ENCODE measurements at regions not wholly inside any gene's neighbourhood (a gene's known extent, or its start where the extent isn't known, plus 50 kb on each side); places are given as distances from the start of the nearest gene placed in this dataset.

DNA sequence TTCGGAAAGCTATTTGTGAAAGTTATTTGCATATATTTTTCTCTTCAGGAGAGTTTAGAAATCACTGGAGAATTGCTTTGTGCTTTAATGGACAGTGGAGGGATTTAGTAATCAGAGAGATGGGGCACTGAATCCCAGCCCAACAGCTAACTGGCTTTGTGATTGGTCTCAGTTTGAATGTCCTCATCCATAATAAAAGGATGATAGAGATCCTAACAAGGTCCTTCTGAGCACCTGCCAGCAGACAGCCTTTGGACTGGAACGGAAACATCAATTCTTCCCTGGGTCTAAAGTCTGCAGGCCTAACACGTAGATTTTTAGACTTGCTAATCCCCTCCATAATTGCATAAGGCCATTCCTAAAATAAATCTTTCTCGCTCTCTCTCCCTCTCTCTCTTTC is 112.0 kb upstream of the ADAMTS5 start:
- Histone ChIP-seq H3K4me1 (ENCODE audit: control insufficient read depth in 3 of 3, insufficient read depth in 3 of 3, low read length in 3 of 3) (no peaks in the 10 kb centered on the region), H3K9me3 (ENCODE audit: control insufficient read depth in 3 of 3, low read length in 3 of 3) (no peaks in the 10 kb centered on the region), H3K36me3 (ENCODE audit: control insufficient read depth in 3 of 3, insufficient read depth in 3 of 3, low read length in 3 of 3) (no peaks in the 10 kb centered on the region), H3K27me3 (ENCODE audit: control insufficient read depth in 3 of 3, insufficient read depth in 3 of 3, low read length in 3 of 3) (no peaks in the 10 kb centered on the region), H3K9ac (ENCODE audit: low read depth in 1 of 3, low read length in 3 of 3) (no peak overlapping the region), H3K27ac (ENCODE audit: low read depth, low read length) (no peak overlapping the region), H3K4me3 (ENCODE audit: low read length in 3 of 3) (no peak overlapping the region)

DNA sequence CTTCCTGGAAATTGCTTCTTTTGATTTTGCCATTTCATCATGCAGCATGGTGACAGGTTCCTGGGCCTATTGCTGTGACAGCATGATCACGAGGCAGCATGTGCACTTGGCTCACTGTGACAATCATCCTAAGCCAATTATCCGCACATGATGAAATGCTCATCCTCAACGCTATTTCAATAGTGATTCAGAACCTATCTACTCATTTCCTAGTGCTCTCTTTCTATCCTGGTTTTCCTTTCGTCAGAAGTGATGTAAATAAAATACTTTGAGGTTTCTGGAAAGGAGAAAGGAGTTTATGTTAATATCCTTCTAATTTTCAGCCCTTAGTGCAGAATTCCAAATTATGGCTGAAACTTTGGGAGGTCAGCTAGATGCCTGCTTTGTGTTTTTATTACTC is 110.6 kb upstream of the ADAMTS5 start:
- H3K27me3 ChIP-seq (ENCODE audit: control insufficient read depth in 3 of 3, insufficient read depth in 3 of 3, low read length in 3 of 3), result no peaks in the 10 kb centered on the region
- H3K9me3 ChIP-seq (ENCODE audit: control insufficient read depth in 3 of 3, low read length in 3 of 3), result no peaks in the 10 kb centered on the region
- H3K27ac ChIP-seq (ENCODE audit: low read depth, low read length), result no peak overlapping the region
- no peaks in the 10 kb centered on the region for H3K36me3 ChIP-seq (ENCODE audit: control insufficient read depth in 3 of 3, insufficient read depth in 3 of 3, low read length in 3 of 3)
- no peak overlapping the region for H3K9ac ChIP-seq (ENCODE audit: low read depth in 1 of 3, low read length in 3 of 3)
- no peaks in the 10 kb centered on the region for H3K4me1 ChIP-seq (ENCODE audit: control insufficient read depth in 3 of 3, insufficient read depth in 3 of 3, low read length in 3 of 3)
- H3K4me3 ChIP-seq (ENCODE audit: low read length in 3 of 3), result no peak overlapping the region

DNA sequence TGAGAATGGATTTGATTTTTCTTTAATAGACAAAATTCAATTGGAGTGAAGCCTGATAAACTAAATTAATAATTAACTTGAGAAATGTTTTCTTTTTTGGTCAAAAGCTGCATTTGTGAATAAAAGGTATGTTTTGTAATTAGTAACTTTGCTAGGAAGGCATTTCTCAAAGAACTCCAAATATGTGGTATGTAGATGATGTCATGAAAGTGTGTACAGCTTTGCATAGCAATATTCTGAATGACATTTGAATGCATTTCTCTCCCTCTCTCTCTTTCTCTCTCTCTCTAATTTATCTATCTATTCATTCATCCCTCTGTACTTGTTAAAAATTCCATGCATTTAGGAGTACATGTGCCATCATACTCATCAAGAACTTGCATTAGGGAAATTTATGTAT is 109.1 kb upstream of the ADAMTS5 start:
- Histone ChIP-seq H3K9me3 (ENCODE audit: control insufficient read depth in 3 of 3, low read length in 3 of 3) (no peaks in the 10 kb centered on the region), H3K27me3 (ENCODE audit: control insufficient read depth in 3 of 3, insufficient read depth in 3 of 3, low read length in 3 of 3) (no peaks in the 10 kb centered on the region), H3K36me3 (ENCODE audit: control insufficient read depth in 3 of 3, insufficient read depth in 3 of 3, low read length in 3 of 3) (no peaks in the 10 kb centered on the region), H3K27ac (ENCODE audit: low read depth, low read length) (no peak overlapping the region), H3K4me3 (ENCODE audit: low read length in 3 of 3) (no peak overlapping the region), H3K4me1 (ENCODE audit: control insufficient read depth in 3 of 3, insufficient read depth in 3 of 3, low read length in 3 of 3) (no peaks in the 10 kb centered on the region), H3K9ac (ENCODE audit: low read depth in 1 of 3, low read length in 3 of 3) (no peak overlapping the region)

DNA sequence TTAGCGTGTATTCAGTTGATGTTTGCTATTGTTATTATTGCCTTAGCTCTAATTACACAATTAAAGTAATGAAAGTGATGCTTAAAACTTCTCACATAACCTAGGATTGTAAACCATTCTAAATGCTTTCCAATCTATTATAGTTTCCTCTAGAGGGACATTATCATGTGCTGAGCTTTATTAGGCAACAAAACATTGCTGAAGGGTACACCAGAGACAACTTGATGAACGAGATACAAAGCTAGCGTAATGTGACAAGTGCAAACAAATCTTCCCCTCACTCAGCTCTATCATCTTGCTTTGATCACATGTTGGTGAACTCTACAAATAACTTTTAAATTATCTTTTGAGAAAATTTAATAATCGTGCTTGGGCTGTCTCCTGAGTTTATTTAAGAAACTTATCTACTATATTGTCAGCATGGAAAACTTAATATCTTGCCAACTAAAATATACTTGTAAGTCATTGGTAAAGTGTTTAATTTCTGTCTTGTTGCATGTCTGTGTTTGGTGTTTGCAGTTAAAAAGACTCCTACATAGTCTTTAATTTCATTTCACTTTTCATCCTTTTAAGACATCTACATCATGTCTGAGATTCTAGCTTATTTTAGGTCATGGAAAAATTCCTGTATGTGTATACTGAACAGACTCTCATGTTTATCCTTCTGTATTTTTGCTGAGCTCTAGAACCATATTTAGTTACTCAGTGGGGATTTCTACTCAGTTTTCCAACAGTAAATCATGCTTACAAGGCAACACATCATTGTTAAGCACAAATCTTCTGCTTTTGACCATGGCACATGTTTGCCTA is 104.2 kb upstream of the ADAMTS5 start:
- Histone ChIP-seq H3K27ac (ENCODE audit: low read depth, low read length) (no peak overlapping the region), H3K9me3 (ENCODE audit: control insufficient read depth in 3 of 3, low read length in 3 of 3) (no peaks in the 10 kb centered on the region), H3K27me3 (ENCODE audit: control insufficient read depth in 3 of 3, insufficient read depth in 3 of 3, low read length in 3 of 3) (no peaks in the 10 kb centered on the region), H3K4me1 (ENCODE audit: control insufficient read depth in 3 of 3, insufficient read depth in 3 of 3, low read length in 3 of 3) (no peaks in the 10 kb centered on the region), H3K9ac (ENCODE audit: low read depth in 1 of 3, low read length in 3 of 3) (no peak overlapping the region), H3K4me3 (ENCODE audit: low read length in 3 of 3) (no peak overlapping the region), H3K36me3 (ENCODE audit: control insufficient read depth in 3 of 3, insufficient read depth in 3 of 3, low read length in 3 of 3) (no peaks in the 10 kb centered on the region)

DNA sequence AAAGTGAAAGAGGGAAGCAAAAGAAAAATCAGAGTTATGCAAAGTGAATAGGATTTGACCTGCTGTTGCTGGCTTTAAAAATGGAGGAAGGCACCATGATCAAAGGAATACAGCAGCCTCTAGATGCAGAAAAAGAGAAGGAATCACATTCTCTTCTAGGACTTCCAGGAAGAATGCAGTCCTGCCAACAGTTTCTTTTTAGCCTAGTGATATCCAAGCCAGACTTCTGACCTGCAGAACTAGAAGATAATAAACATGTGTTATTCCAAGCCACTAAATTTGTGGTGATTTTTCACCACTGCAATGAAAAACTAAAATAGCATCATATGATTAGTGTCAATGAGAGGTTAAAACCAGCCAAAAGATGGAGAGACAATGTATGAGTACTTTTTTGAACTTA is 101.9 kb upstream of the ADAMTS5 start:
- Histone ChIP-seq H3K27me3 (ENCODE audit: control insufficient read depth in 3 of 3, insufficient read depth in 3 of 3, low read length in 3 of 3) (no peaks in the 10 kb centered on the region), H3K27ac (ENCODE audit: low read depth, low read length) (no peak overlapping the region), H3K4me3 (ENCODE audit: low read length in 3 of 3) (no peak overlapping the region), H3K9me3 (ENCODE audit: control insufficient read depth in 3 of 3, low read length in 3 of 3) (no peaks in the 10 kb centered on the region), H3K4me1 (ENCODE audit: control insufficient read depth in 3 of 3, insufficient read depth in 3 of 3, low read length in 3 of 3) (no peaks in the 10 kb centered on the region), H3K9ac (ENCODE audit: low read depth in 1 of 3, low read length in 3 of 3) (no peak overlapping the region), H3K36me3 (ENCODE audit: control insufficient read depth in 3 of 3, insufficient read depth in 3 of 3, low read length in 3 of 3) (no peaks in the 10 kb centered on the region)

DNA sequence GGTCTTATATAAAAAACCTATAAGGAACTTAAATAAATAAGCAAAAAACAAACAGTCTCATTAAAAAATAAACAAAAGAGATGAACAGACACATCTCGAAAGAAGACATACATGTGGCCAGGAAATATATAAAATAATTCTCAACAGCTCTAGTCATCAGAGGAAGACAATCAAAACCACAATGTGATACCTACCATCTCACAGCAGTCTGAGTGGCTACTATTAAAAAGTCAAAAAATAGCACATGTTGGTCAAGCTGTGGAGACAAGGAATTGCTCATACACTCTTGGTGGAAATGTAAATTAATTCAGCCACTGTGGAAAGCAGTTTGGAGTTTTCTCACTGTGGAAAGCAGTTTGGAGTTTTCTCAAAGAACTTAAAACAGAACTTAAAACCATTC is 100.3 kb upstream of the ADAMTS5 start:
- Histone ChIP-seq H3K36me3 (ENCODE audit: control insufficient read depth in 3 of 3, insufficient read depth in 3 of 3, low read length in 3 of 3) (no peaks in the 10 kb centered on the region), H3K9ac (ENCODE audit: low read depth in 1 of 3, low read length in 3 of 3) (no peak overlapping the region), H3K4me1 (ENCODE audit: control insufficient read depth in 3 of 3, insufficient read depth in 3 of 3, low read length in 3 of 3) (peaks cover 0 to 3% (median 0%) of the 10 kb centered on the region in 3 donors), H3K27ac (ENCODE audit: low read depth, low read length) (no peak overlapping the region), H3K4me3 (ENCODE audit: low read length in 3 of 3) (no peak overlapping the region), H3K9me3 (ENCODE audit: control insufficient read depth in 3 of 3, low read length in 3 of 3) (no peaks in the 10 kb centered on the region), H3K27me3 (ENCODE audit: control insufficient read depth in 3 of 3, insufficient read depth in 3 of 3, low read length in 3 of 3) (no peaks in the 10 kb centered on the region)

DNA sequence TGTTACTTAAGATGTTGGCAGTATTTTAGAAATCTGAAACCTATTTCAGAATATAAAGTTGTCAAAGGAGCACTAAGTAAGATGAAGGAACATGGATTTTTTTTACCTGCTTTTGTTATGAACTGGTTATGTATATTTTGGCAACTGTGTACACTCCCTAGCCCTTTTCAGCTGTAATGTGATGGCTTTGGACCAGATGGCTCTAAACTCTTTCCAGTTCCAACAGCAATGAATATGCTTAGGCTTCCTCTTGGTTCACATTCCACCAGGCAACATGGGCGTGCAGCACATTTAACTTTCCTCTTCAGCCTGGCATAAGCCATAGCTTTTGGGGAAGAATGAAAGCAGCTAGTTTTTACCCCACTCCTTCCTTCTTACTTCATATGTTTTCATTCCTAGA is 95.6 kb upstream of the ADAMTS5 start:
- H3K27me3 ChIP-seq (ENCODE audit: control insufficient read depth in 3 of 3, insufficient read depth in 3 of 3, low read length in 3 of 3), result no peaks in the 10 kb centered on the region
- H3K9me3 ChIP-seq (ENCODE audit: control insufficient read depth in 3 of 3, low read length in 3 of 3), result no peaks in the 10 kb centered on the region
- H3K4me3 ChIP-seq (ENCODE audit: low read length in 3 of 3), result no peak overlapping the region
- H3K27ac ChIP-seq (ENCODE audit: low read depth, low read length), result no peak overlapping the region
- H3K4me1 ChIP-seq (ENCODE audit: control insufficient read depth in 3 of 3, insufficient read depth in 3 of 3, low read length in 3 of 3), result peaks cover 0 to 5% (median 0%) of the 10 kb centered on the region in 3 donors
- H3K9ac ChIP-seq (ENCODE audit: low read depth in 1 of 3, low read length in 3 of 3), result no peak overlapping the region
- no peaks in the 10 kb centered on the region for H3K36me3 ChIP-seq (ENCODE audit: control insufficient read depth in 3 of 3, insufficient read depth in 3 of 3, low read length in 3 of 3)

DNA sequence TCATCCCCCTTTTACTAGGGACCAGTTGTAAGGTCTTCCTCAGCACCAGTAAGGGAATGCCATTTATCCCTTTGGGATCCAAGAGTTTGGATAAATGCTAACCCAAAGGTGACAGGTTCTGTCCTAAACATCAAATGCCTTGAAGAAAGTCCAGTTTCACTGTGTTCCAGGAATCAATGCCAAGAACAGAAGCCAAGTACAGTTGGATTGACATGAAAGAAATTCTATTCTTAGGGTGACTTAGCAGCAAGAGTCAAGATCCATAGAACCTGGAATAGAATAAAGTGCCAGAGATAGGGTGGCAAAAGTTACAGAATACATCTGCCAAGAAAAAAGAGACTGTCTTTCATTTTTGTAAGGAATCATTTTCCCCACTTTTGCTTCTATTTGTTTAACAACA is 94.9 kb upstream of the ADAMTS5 start:
- Histone ChIP-seq H3K36me3 (ENCODE audit: control insufficient read depth in 3 of 3, insufficient read depth in 3 of 3, low read length in 3 of 3) (no peaks in the 10 kb centered on the region), H3K4me3 (ENCODE audit: low read length in 3 of 3) (no peak overlapping the region), H3K27me3 (ENCODE audit: control insufficient read depth in 3 of 3, insufficient read depth in 3 of 3, low read length in 3 of 3) (no peaks in the 10 kb centered on the region), H3K9me3 (ENCODE audit: control insufficient read depth in 3 of 3, low read length in 3 of 3) (no peaks in the 10 kb centered on the region), H3K4me1 (ENCODE audit: control insufficient read depth in 3 of 3, insufficient read depth in 3 of 3, low read length in 3 of 3) (peaks cover 0 to 5% (median 0%) of the 10 kb centered on the region in 3 donors), H3K27ac (ENCODE audit: low read depth, low read length) (no peak overlapping the region), H3K9ac (ENCODE audit: low read depth in 1 of 3, low read length in 3 of 3) (no peak overlapping the region)

DNA sequence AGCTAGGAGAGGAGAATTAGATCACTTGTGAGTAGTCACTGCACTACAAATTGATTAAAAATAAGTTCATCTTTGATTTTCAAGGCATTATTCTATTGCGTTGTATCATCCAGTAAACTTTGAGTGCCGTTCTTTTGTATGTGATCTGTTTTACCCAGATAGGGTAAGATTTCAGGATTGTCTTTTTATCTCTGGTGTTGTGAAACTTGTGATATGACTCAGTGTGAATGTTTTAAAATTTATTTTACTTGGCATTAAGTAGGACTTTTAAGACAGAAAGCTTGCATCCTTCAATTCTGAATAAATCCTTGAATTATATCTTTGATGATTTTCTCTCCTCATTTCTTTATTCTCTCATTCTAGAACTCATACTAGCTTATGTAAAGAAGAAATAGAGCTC is 93.3 kb upstream of the ADAMTS5 start:
- Histone ChIP-seq H3K4me3 (ENCODE audit: low read length in 3 of 3) (no peak overlapping the region), H3K27ac (ENCODE audit: low read depth, low read length) (no peak overlapping the region), H3K36me3 (ENCODE audit: control insufficient read depth in 3 of 3, insufficient read depth in 3 of 3, low read length in 3 of 3) (no peaks in the 10 kb centered on the region), H3K9ac (ENCODE audit: low read depth in 1 of 3, low read length in 3 of 3) (no peak overlapping the region), H3K27me3 (ENCODE audit: control insufficient read depth in 3 of 3, insufficient read depth in 3 of 3, low read length in 3 of 3) (no peaks in the 10 kb centered on the region), H3K9me3 (ENCODE audit: control insufficient read depth in 3 of 3, low read length in 3 of 3) (no peaks in the 10 kb centered on the region), H3K4me1 (ENCODE audit: control insufficient read depth in 3 of 3, insufficient read depth in 3 of 3, low read length in 3 of 3) (peaks cover 0 to 5% (median 0%) of the 10 kb centered on the region in 3 donors)

DNA sequence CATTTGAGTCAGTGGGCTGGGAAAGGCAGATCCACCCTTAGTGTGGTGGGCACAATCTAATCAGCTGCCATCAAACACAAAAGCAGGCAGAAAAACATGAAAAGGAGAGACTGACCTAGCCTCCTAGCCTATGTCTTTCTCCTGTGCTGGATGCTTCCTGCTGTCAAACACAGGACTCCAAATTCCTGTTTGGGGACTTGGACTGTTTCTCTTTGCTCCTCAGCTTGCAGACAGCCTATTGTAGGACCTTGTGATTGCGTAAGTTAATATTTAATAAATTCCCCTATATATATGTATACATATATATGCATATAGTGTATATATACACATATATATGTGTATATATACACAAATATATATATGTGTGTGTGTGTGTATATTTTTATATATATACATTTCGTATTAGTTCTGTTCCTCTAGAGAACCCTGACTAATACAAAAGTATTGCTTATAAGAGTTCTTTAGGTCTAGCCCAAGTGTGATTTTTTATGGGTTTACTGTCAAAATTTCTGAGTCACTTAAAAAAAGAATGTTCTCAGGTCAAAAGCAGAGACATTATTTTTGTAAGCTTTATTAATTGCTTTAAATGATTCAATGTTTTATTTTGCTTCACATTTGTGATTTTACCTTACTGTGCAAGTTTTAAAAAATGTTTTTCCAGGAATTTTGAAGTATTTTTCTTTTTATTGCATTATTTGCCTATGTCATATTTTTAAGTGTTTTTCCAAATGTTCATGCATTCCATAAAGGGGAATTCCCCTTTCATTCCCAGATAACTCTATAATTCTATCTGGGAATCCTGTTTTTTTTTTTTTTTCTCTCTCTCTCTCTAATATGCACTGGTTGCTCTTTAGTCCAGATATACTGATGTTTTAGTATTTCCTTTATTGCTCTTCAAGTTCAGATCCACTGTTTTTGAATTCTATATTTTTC is 92.1 kb upstream of the ADAMTS5 start:
- H3K27ac ChIP-seq (ENCODE audit: low read depth, low read length), result no peak overlapping the region
- H3K4me3 ChIP-seq (ENCODE audit: low read length in 3 of 3), result no peak overlapping the region
- H3K36me3 ChIP-seq (ENCODE audit: control insufficient read depth in 3 of 3, insufficient read depth in 3 of 3, low read length in 3 of 3), result no peaks in the 10 kb centered on the region
- no peaks in the 10 kb centered on the region for H3K9me3 ChIP-seq (ENCODE audit: control insufficient read depth in 3 of 3, low read length in 3 of 3)
- H3K27me3 ChIP-seq (ENCODE audit: control insufficient read depth in 3 of 3, insufficient read depth in 3 of 3, low read length in 3 of 3), result no peaks in the 10 kb centered on the region
- no peak overlapping the region for H3K9ac ChIP-seq (ENCODE audit: low read depth in 1 of 3, low read length in 3 of 3)
- H3K4me1 ChIP-seq (ENCODE audit: control insufficient read depth in 3 of 3, insufficient read depth in 3 of 3, low read length in 3 of 3), result peaks cover 0 to 5% (median 0%) of the 10 kb centered on the region in 3 donors

Data from skeletal muscle tissue (tissue), 3 donors.